Neural cell (in vitro differentiated cells): ENCODE measurements at regions not wholly inside any gene's neighbourhood (a gene's known extent, or its start where the extent isn't known, plus 50 kb on each side); places are given as distances from the start of the nearest gene placed in this dataset.

Experiments used
- H2AFZ ChIP-seq: fragments of 200-600, 300-800 bp; sonication (generic), shearing (Covaris generic); 2 replicates; pipeline ENCODE4 v1.6.0; 2014; ENCODE audit warnings: low read depth, mild to moderate bottlenecking, antibody characterized with exemption, low read length, moderate library complexity
- H3F3A ChIP-seq: fragments of 200-600 bp; shearing (Covaris generic); 2 replicates; pipeline ENCODE4 v1.6.1; 2016; ENCODE audit warnings: mild to moderate bottlenecking, moderate library complexity, mixed read lengths, antibody characterized with exemption, low read length; ENCODE audit not compliant: insufficient read depth, poor library complexity, severe bottlenecking
- H3K27ac ChIP-seq: fragments of 200-600, 300-800 bp; sonication (generic), shearing (Covaris generic); 2 replicates; pipeline ENCODE4 v1.5.1; 2014; ENCODE audit warnings: mild to moderate bottlenecking, low read length, moderate library complexity
- H3K27me3 ChIP-seq: fragments of 300-800, 200-600 bp; sonication (generic), shearing (Covaris generic); 2 replicates; pipeline ENCODE4 v1.6.0; 2014; ENCODE audit warnings: mild to moderate bottlenecking, low read depth, low read length, moderate library complexity; ENCODE audit not compliant: insufficient read depth
- H3K36me3 ChIP-seq: fragments of 300-800, 200-600 bp; sonication (generic), shearing (Covaris generic); 2 replicates; pipeline ENCODE4 v1.5.1; 2014; ENCODE audit warnings: mild to moderate bottlenecking, antibody characterized with exemption, low read length, moderate library complexity; ENCODE audit not compliant: insufficient read depth
- H3K4me2 ChIP-seq: fragments of 300-800, 200-600 bp; sonication (generic), shearing (Covaris generic); 2 replicates; pipeline ENCODE4 v1.6.0; 2014; ENCODE audit warnings: mild to moderate bottlenecking, low read length
- H3K4me3 ChIP-seq: fragments of 300-800, 200-600 bp; sonication (generic), shearing (Covaris generic); 2 replicates; pipeline ENCODE4 v1.5.1; 2014; ENCODE audit warnings: mild to moderate bottlenecking, low read length, moderate library complexity
- H3K79me2 ChIP-seq: fragments of 200-600 bp; shearing (Covaris generic); replicated peaks from 2 replicates; pipeline ENCODE4 v1.6.0; 2014; ENCODE audit warnings: mild to moderate bottlenecking, low read length, moderate library complexity; ENCODE audit not compliant: insufficient read depth
- H3K9ac ChIP-seq: fragments of 300-800, 200-600 bp; sonication (generic), shearing (Covaris generic); 2 replicates; pipeline ENCODE4 v1.6.1; 2016; ENCODE audit warnings: mild to moderate bottlenecking, low read length, mixed read lengths
- H3K9me2 ChIP-seq: fragments of 200-600 bp; shearing (Covaris generic); 2 replicates; pipeline ENCODE4 v1.6.1; 2016; ENCODE audit warnings: mild to moderate bottlenecking, low read length, mixed read lengths; ENCODE audit not compliant: insufficient read depth
- H3K9me3 ChIP-seq: fragments of 200-600, 300-800 bp; sonication (generic), shearing (Covaris generic); 2 replicates; pipeline ENCODE4 v1.6.1; 2016; ENCODE audit warnings: mild to moderate bottlenecking, mixed run types, low read length, moderate library complexity, mixed read lengths
- H4K20me1 ChIP-seq: fragments of 200-600 bp; shearing (Covaris generic); 2 replicates; pipeline ENCODE4 v1.6.1; 2016; ENCODE audit warnings: mild to moderate bottlenecking, mixed run types; ENCODE audit not compliant: insufficient read depth
- EP300 ChIP-seq: fragments of 450-650 bp; conservative IDR thresholded peaks from 2 replicates; pipeline ENCODE4 v1.6.1; 2014; ENCODE audit warnings: antibody characterized with exemption, mild to moderate bottlenecking, moderate library complexity; ENCODE audit not compliant: poor library complexity, severe bottlenecking
- EZH2 ChIP-seq: fragments of 200-600, 300-800 bp; shearing (Covaris generic), sonication (generic); IDR thresholded peaks from 2 replicates; pipeline ENCODE4 v1.6.1; 2014; ENCODE audit warnings: antibody characterized with exemption, low read length, borderline replicate concordance, mild to moderate bottlenecking; ENCODE audit not compliant: insufficient read depth, poor library complexity, severe bottlenecking
- MXI1 ChIP-seq: fragments of 450-650 bp; conservative IDR thresholded peaks from 2 replicates; pipeline ENCODE4 v1.6.1; 2014; ENCODE audit warnings: antibody characterized with exemption, mild to moderate bottlenecking; ENCODE audit not compliant: poor library complexity, severe bottlenecking
- POLR2AphosphoS5 ChIP-seq: IDR thresholded peaks from 2 replicates; pipeline ENCODE4 v1.6.1; 2012
- RAD21 ChIP-seq: fragments of 450-650 bp; conservative IDR thresholded peaks from 2 replicates; pipeline ENCODE4 v1.6.1; 2014; ENCODE audit warnings: antibody characterized with exemption, mild to moderate bottlenecking, moderate library complexity
- SMC3 ChIP-seq: fragments of 450-650 bp; conservative IDR thresholded peaks from 2 replicates; pipeline ENCODE4 v1.6.1; 2014; ENCODE audit warnings: antibody characterized with exemption, mild to moderate bottlenecking, moderate library complexity; ENCODE audit not compliant: poor library complexity
- TAF1 ChIP-seq: IDR thresholded peaks from 2 replicates; pipeline ENCODE4 v1.6.1; 2012; ENCODE audit warnings: low read depth
- TF ChIP-seq, protein P1 (sequence below): fragments of 450-650 bp; IDR thresholded peaks from 2 replicates; pipeline ENCODE4 v1.5.1; 2014; ENCODE audit warnings: antibody characterized with exemption, mild to moderate bottlenecking, moderate library complexity; ENCODE audit not compliant: poor library complexity, severe bottlenecking
- TF ChIP-seq, protein P2 (sequence below): IDR thresholded peaks from 2 replicates; pipeline ENCODE4 v1.6.1; 2012; ENCODE audit warnings: borderline replicate concordance

DNA sequence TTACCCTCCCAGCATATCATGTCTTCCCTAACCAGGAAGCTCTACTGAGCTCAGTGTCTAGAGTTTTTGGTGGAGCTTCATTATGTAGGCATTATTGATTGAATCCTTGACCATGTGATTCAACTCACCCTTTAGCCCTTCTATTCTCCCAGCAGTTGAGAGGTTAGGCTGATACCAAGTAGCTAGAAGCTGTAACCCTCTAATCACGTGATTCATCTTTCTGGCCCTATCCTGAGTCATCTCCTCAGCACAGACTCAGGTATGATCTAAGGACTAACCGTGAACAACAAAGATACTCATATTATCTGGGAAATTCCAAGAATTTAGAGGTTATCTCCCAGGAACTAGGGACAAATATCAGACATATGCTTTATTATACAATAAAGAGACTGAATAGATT lies 625.5 kb downstream of the JRKL start:
- no peak overlapping the region for H3K9ac ChIP-seq
- H3K27me3 ChIP-seq: no peaks in the 10 kb centered on the region
- no peaks in the 10 kb centered on the region for H3K79me2 ChIP-seq
- H3K9me2 ChIP-seq: no peaks in the 10 kb centered on the region
- no peak overlapping the region for H2AFZ ChIP-seq
- H3K9me3 ChIP-seq: no peaks in the 10 kb centered on the region
- TF ChIP-seq TAF1: no peak
- no peak for TF ChIP-seq SMC3
- TF ChIP-seq, protein P1, sequence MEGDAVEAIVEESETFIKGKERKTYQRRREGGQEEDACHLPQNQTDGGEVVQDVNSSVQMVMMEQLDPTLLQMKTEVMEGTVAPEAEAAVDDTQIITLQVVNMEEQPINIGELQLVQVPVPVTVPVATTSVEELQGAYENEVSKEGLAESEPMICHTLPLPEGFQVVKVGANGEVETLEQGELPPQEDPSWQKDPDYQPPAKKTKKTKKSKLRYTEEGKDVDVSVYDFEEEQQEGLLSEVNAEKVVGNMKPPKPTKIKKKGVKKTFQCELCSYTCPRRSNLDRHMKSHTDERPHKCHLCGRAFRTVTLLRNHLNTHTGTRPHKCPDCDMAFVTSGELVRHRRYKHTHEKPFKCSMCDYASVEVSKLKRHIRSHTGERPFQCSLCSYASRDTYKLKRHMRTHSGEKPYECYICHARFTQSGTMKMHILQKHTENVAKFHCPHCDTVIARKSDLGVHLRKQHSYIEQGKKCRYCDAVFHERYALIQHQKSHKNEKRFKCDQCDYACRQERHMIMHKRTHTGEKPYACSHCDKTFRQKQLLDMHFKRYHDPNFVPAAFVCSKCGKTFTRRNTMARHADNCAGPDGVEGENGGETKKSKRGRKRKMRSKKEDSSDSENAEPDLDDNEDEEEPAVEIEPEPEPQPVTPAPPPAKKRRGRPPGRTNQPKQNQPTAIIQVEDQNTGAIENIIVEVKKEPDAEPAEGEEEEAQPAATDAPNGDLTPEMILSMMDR: no peak
- TF ChIP-seq EZH2: no peak
- TF ChIP-seq, protein P2, sequence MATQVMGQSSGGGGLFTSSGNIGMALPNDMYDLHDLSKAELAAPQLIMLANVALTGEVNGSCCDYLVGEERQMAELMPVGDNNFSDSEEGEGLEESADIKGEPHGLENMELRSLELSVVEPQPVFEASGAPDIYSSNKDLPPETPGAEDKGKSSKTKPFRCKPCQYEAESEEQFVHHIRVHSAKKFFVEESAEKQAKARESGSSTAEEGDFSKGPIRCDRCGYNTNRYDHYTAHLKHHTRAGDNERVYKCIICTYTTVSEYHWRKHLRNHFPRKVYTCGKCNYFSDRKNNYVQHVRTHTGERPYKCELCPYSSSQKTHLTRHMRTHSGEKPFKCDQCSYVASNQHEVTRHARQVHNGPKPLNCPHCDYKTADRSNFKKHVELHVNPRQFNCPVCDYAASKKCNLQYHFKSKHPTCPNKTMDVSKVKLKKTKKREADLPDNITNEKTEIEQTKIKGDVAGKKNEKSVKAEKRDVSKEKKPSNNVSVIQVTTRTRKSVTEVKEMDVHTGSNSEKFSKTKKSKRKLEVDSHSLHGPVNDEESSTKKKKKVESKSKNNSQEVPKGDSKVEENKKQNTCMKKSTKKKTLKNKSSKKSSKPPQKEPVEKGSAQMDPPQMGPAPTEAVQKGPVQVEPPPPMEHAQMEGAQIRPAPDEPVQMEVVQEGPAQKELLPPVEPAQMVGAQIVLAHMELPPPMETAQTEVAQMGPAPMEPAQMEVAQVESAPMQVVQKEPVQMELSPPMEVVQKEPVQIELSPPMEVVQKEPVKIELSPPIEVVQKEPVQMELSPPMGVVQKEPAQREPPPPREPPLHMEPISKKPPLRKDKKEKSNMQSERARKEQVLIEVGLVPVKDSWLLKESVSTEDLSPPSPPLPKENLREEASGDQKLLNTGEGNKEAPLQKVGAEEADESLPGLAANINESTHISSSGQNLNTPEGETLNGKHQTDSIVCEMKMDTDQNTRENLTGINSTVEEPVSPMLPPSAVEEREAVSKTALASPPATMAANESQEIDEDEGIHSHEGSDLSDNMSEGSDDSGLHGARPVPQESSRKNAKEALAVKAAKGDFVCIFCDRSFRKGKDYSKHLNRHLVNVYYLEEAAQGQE: no peak
- TF ChIP-seq RAD21: no peak
- no peak for TF ChIP-seq MXI1
- no peak for TF ChIP-seq POLR2AphosphoS5
- TF ChIP-seq EP300: no peak
- no peak overlapping the region for H3K27ac ChIP-seq
- H3K36me3 ChIP-seq: no peaks in the 10 kb centered on the region
- no peaks in the 10 kb centered on the region for H3F3A ChIP-seq
- H3K4me3 ChIP-seq: no peak overlapping the region
- no peak overlapping the region for H3K4me2 ChIP-seq
- H4K20me1 ChIP-seq: no peaks in the 10 kb centered on the region

DNA sequence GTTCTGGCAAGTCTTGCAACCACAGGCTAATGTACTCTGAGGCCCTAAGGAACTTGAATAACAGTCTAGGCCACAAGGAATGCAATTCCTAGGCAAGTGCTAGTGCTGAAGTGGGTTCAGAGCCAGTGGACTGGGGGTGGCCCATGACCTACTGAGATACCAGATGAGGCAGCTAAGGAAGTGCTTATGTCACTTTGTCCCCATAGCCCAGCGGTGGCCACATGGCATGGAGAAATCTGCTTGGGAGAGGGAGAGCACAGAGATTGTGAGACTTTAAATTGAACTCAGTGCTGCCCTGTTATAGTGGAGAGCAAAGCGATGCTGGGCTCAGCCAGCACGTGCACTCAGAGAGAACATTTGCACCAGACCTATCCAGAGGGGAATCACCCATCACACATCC lies 629.5 kb downstream of the JRKL start:
- Histone ChIP-seq H3K9me2 (no peaks in the 10 kb centered on the region), H3K9ac (no peak overlapping the region), H3K4me3 (no peak overlapping the region), H3K79me2 (no peaks in the 10 kb centered on the region), H3K36me3 (no peaks in the 10 kb centered on the region), H3K4me2 (no peak overlapping the region), H3F3A (no peaks in the 10 kb centered on the region), H4K20me1 (no peaks in the 10 kb centered on the region), H2AFZ (no peak overlapping the region), H3K9me3 (no peaks in the 10 kb centered on the region), H3K27me3 (no peaks in the 10 kb centered on the region), H3K27ac (no peak overlapping the region)
- TF ChIP-seq MXI1: no peak
- TF ChIP-seq SMC3: no peak
- TF ChIP-seq EP300: no peak
- TF ChIP-seq, protein P1: no peak
- TF ChIP-seq EZH2: no peak
- TF ChIP-seq, protein P2: no peak
- TF ChIP-seq POLR2AphosphoS5: no peak
